GM12878 (cell line): ENCODE measurements at regions not wholly inside any gene's neighbourhood (a gene's known extent, or its start where the extent isn't known, plus 50 kb on each side); places are given as distances from the start of the nearest gene placed in this dataset.

Experiments used
- ATAC-seq: fragments of 200-7000 bp; cut with Tn5 transposase; 3 replicates; pipeline ENCODE4 v1.9.1; 2020; ENCODE audit warnings: mild to moderate bottlenecking, moderate library complexity
- BruUV-seq: library from RNA; stranded (reverse); fragments of 400-500 nt; replicated peaks from 2 replicates; lab custom pipeline; 2021; lab: Mats Ljungman, UMichigan
- CTCF ChIA-PET: fragments of 300-600 bp; sonication (Branson Sonifier 250); formaldehyde crosslinking; extraction: SDS; loops from one replicate; lab custom pipeline; 2021; ENCODE audit warnings: inconsistent platforms; lab: Yijun Ruan, JAX
- POLR2A ChIA-PET: fragments of 350-600 bp; formaldehyde crosslinking; extraction: SDS; loops from one replicate; lab custom pipeline; 2021; ENCODE audit warnings: inconsistent platforms; lab: Charles Lee
- RAD21 ChIA-PET: fragments of 300-600 bp; sonication (Branson Sonifier 250); formaldehyde crosslinking; loops from one replicate; lab custom pipeline; 2023; ENCODE audit warnings: antibody characterized with exemption; ENCODE audit not compliant: unreplicated experiment; lab: Charles Lee
- SMC1A ChIA-PET: fragments of 300-600 bp; sonication (Branson Sonifier 250); formaldehyde crosslinking; loops from one replicate; lab custom pipeline; 2023; ENCODE audit not compliant: unreplicated experiment, uncharacterized antibody; lab: Charles Lee
- DNase-seq: peaks from one replicate; pipeline ENCODE4 v3.0.0-alpha.2; 2011; ENCODE audit warnings: low read depth, low spot score
- FAIRE-seq: peaks from 3 replicates; lab custom pipeline; 2011; peaks lifted over from hg19 to GRCh38; lab: Jason Lieb, UNC
- H2AFZ ChIP-seq: 2 replicates; pipeline ENCODE4 v1.6.0; 2011; ENCODE audit warnings: low read depth, low read length, control low read depth; ENCODE audit not compliant: control insufficient read depth
- H3K27ac ChIP-seq: 2 replicates; pipeline ENCODE4 v1.5.1; 2011; ENCODE audit warnings: control low read depth; ENCODE audit not compliant: control insufficient read depth, insufficient read depth
- H3K27me3 ChIP-seq, 2 experiments: replicated peaks in 1 of 2; 2 replicates each; pipeline versions ENCODE4 v1.6.0 to v1.6.1; 2011; ENCODE audit warnings: low read length in 1 of 2; ENCODE audit not compliant: control insufficient read depth in 2 of 2, insufficient read depth in 2 of 2
- H3K36me3 ChIP-seq, 2 experiments: 2 replicates each; pipeline ENCODE4 v1.5.1; 2011; ENCODE audit warnings: low read length in 1 of 2; ENCODE audit not compliant: control insufficient read depth in 2 of 2, insufficient read depth in 2 of 2
- H3K4me1 ChIP-seq: 2 replicates; pipeline ENCODE4 v1.6.1; 2011; ENCODE audit warnings: mild to moderate bottlenecking, low read length, moderate library complexity, mixed read lengths; ENCODE audit not compliant: control insufficient read depth, insufficient read depth
- H3K4me2 ChIP-seq: 2 replicates; pipeline ENCODE4 v1.6.0; 2011; ENCODE audit warnings: control low read depth; ENCODE audit not compliant: control insufficient read depth, insufficient read depth
- H3K4me3 ChIP-seq: fragments of 200-600 bp; sonication (generic); 2 replicates; pipeline ENCODE4 v1.5.1; 2016
- H3K79me2 ChIP-seq: 2 replicates; pipeline ENCODE4 v1.6.0; 2011; ENCODE audit warnings: low read length; ENCODE audit not compliant: control insufficient read depth, insufficient read depth
- H3K9ac ChIP-seq: 2 replicates; pipeline ENCODE4 v1.8.0; 2011; ENCODE audit warnings: low read length, control low read depth, mixed read lengths; ENCODE audit not compliant: control insufficient read depth, insufficient read depth
- H3K9me3 ChIP-seq: replicated peaks from 3 replicates; pipeline ENCODE4 v1.5.1; 2011; ENCODE audit warnings: mild to moderate bottlenecking, low read length; ENCODE audit not compliant: control insufficient read depth, insufficient read depth
- H4K20me1 ChIP-seq: 2 replicates; pipeline ENCODE4 v1.6.0; 2011; ENCODE audit not compliant: control insufficient read depth, insufficient read depth
- BCL11A ChIP-seq: IDR thresholded peaks from 2 replicates; pipeline ENCODE4 v1.6.1; 2011; ENCODE audit warnings: low read depth, low read length
- CHD4 ChIP-seq: fragments of 200-600 bp; sonication (generic); IDR thresholded peaks from 2 replicates; pipeline ENCODE4 v1.6.1; 2016; ENCODE audit warnings: mild to moderate bottlenecking
- GATAD2B ChIP-seq: fragments of 450-650 bp; conservative IDR thresholded peaks from 2 replicates; pipeline ENCODE4 v1.6.1; 2017; ENCODE audit warnings: low read depth, mild to moderate bottlenecking, moderate library complexity
- JUNB ChIP-seq: IDR thresholded peaks from 2 replicates; pipeline ENCODE4 v1.6.1; 2016; ENCODE audit warnings: antibody characterized with exemption, mild to moderate bottlenecking
- MYB ChIP-seq: fragments of 150-350 bp; IDR thresholded peaks from 2 replicates; pipeline ENCODE4 v1.6.1; 2014; ENCODE audit warnings: mild to moderate bottlenecking, low read depth, low read length, borderline replicate concordance
- NR2F1 ChIP-seq: fragments of 450-650 bp; conservative IDR thresholded peaks from 2 replicates; pipeline ENCODE4 v1.6.1; 2017; ENCODE audit warnings: mild to moderate bottlenecking
- SPI1 ChIP-seq: IDR thresholded peaks from 2 replicates; pipeline ENCODE4 v1.6.1; 2011; ENCODE audit warnings: low read depth, mild to moderate bottlenecking, low read length, moderate library complexity, borderline replicate concordance; ENCODE audit not compliant: insufficient read depth
- ZNF622 ChIP-seq: fragments of 450-650 bp; IDR thresholded peaks from 2 replicates; pipeline ENCODE4 v1.6.1; 2017; ENCODE audit warnings: mild to moderate bottlenecking, inconsistent platforms
- ZZZ3 ChIP-seq: IDR thresholded peaks from 2 replicates; pipeline ENCODE4 v1.6.1; 2011; ENCODE audit warnings: low read depth; ENCODE audit not compliant: control insufficient read depth, insufficient read length
- WGBS: methylation state at CpG from one replicate; pipeline ENCODE4 v1.1.6; 2016; ENCODE audit warnings: low lambda C conversion rate; ENCODE audit not compliant: insufficient replicate concordance, insufficient coverage; ENCODE audit errors: missing lambda C conversion rate; 5-methylcytosine and 5-hydroxymethylcytosine counted together
- in situ Hi-C: fragments of 300-500 bp; cut with MboI; formaldehyde crosslinking; loops from 9 replicates; pipeline ENCODE4 v1.14.3; 2018; ENCODE audit warnings: mixed read lengths
- intact Hi-C: fragments of 100-400 bp; cut with micrococcal nuclease; formaldehyde crosslinking; loops from one replicate; pipeline ENCODE4 v1.14.2; 2022; ENCODE audit not compliant: unreplicated experiment
- TF ChIP-seq, protein P1 (sequence below): fragments of 450-650 bp; IDR thresholded peaks from 2 replicates; pipeline ENCODE4 v1.6.1; 2017; ENCODE audit warnings: mild to moderate bottlenecking
- TF ChIP-seq, protein P2 (sequence below): IDR thresholded peaks from 2 replicates; pipeline ENCODE4 v1.6.1; 2011; ENCODE audit warnings: borderline replicate concordance, low read depth, mild to moderate bottlenecking, moderate library complexity, low read length; ENCODE audit not compliant: insufficient read depth, poor library complexity, severe bottlenecking
- TF ChIP-seq, protein P3 (sequence below): IDR thresholded peaks from 2 replicates; pipeline ENCODE4 v1.6.1; 2012; ENCODE audit warnings: low read depth, low read length, improper control_type of control experiment
- TF ChIP-seq, protein P4 (sequence below): IDR thresholded peaks from 2 replicates; pipeline ENCODE4 v1.6.1; 2011; ENCODE audit warnings: borderline replicate concordance, low read depth, mild to moderate bottlenecking, moderate library complexity, mixed read lengths, low read length; ENCODE audit not compliant: insufficient read depth; ENCODE audit errors: extremely low read length
- TF ChIP-seq, protein P5 (sequence below): fragments of 450-650 bp; IDR thresholded peaks from 2 replicates; pipeline ENCODE4 v1.6.1; 2016; ENCODE audit warnings: mild to moderate bottlenecking
- TF ChIP-seq, protein P6 (sequence below): IDR thresholded peaks from 2 replicates; pipeline ENCODE4 v1.6.1; 2011; ENCODE audit warnings: mild to moderate bottlenecking, low read depth, low read length, moderate library complexity; ENCODE audit not compliant: insufficient replicate concordance

DNA sequence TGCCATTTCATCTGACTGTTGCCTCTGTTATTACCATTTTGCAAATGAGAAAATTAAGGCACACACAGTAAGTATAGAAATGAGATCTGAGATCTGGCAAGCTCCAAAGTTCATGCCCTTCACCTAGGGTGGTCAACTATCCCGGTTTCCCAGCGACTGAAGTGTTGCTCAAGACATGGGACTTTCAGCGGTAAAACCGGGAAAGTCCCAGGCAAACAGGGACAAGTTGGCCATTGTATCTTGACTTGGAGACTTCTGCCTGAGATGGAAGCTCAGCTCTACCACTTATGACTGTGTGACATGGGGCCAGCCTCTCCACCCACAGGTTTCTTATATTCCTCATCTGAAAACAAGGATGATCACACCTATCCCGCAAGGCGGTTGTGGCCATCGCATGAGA is 55.6 kb upstream of the TPM1 start:
- in situ Hi-C loops (no loop called here), intact Hi-C loops (no loop called here)
- ChIA-PET RAD21 (no interaction called here), SMC1A (no interaction called here), POLR2A (no interaction called here), CTCF (interaction anchor here (0.8 kb wide), 1 partner anchor 108 kb away, joined by 3 read pairs; no protein-coding TSS in a partner anchor)
- H3K4me3 ChIP-seq, result no peak overlapping the region
- no peaks in the 10 kb centered on the region for H3K79me2 ChIP-seq
- H3K36me3 ChIP-seq, result no peaks in the 10 kb centered on the region
- FAIRE-seq (no peak), ATAC-seq (no peak), DNase-seq (no peak)
- H4K20me1 ChIP-seq, result no peaks in the 10 kb centered on the region
- H3K27me3 ChIP-seq, result peaks cover 0 to 2% of the 10 kb centered on the region in 2 experiments; a peak in 2 of 4 replicates
- TF ChIP-seq, protein P1, sequence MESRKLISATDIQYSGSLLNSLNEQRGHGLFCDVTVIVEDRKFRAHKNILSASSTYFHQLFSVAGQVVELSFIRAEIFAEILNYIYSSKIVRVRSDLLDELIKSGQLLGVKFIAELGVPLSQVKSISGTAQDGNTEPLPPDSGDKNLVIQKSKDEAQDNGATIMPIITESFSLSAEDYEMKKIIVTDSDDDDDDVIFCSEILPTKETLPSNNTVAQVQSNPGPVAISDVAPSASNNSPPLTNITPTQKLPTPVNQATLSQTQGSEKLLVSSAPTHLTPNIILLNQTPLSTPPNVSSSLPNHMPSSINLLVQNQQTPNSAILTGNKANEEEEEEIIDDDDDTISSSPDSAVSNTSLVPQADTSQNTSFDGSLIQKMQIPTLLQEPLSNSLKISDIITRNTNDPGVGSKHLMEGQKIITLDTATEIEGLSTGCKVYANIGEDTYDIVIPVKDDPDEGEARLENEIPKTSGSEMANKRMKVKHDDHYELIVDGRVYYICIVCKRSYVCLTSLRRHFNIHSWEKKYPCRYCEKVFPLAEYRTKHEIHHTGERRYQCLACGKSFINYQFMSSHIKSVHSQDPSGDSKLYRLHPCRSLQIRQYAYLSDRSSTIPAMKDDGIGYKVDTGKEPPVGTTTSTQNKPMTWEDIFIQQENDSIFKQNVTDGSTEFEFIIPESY, result no peak
- TF ChIP-seq, protein P2, sequence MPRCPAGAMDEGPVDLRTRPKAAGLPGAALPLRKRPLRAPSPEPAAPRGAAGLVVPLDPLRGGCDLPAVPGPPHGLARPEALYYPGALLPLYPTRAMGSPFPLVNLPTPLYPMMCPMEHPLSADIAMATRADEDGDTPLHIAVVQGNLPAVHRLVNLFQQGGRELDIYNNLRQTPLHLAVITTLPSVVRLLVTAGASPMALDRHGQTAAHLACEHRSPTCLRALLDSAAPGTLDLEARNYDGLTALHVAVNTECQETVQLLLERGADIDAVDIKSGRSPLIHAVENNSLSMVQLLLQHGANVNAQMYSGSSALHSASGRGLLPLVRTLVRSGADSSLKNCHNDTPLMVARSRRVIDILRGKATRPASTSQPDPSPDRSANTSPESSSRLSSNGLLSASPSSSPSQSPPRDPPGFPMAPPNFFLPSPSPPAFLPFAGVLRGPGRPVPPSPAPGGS, result no peak
- TF ChIP-seq JUNB (no peak), SPI1 (no peak), MYB (no peak), CHD4 (no peak), GATAD2B (no peak), ZZZ3 (no peak), ZNF622 (no peak), NR2F1 (no peak), BCL11A (no peak)
- TF ChIP-seq, protein P3, sequence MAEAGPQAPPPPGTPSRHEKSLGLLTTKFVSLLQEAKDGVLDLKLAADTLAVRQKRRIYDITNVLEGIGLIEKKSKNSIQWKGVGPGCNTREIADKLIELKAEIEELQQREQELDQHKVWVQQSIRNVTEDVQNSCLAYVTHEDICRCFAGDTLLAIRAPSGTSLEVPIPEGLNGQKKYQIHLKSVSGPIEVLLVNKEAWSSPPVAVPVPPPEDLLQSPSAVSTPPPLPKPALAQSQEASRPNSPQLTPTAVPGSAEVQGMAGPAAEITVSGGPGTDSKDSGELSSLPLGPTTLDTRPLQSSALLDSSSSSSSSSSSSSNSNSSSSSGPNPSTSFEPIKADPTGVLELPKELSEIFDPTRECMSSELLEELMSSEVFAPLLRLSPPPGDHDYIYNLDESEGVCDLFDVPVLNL, result no peak
- TF ChIP-seq, protein P4, sequence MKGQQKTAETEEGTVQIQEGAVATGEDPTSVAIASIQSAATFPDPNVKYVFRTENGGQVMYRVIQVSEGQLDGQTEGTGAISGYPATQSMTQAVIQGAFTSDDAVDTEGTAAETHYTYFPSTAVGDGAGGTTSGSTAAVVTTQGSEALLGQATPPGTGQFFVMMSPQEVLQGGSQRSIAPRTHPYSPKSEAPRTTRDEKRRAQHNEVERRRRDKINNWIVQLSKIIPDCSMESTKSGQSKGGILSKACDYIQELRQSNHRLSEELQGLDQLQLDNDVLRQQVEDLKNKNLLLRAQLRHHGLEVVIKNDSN, result no peak
- TF ChIP-seq, protein P5, sequence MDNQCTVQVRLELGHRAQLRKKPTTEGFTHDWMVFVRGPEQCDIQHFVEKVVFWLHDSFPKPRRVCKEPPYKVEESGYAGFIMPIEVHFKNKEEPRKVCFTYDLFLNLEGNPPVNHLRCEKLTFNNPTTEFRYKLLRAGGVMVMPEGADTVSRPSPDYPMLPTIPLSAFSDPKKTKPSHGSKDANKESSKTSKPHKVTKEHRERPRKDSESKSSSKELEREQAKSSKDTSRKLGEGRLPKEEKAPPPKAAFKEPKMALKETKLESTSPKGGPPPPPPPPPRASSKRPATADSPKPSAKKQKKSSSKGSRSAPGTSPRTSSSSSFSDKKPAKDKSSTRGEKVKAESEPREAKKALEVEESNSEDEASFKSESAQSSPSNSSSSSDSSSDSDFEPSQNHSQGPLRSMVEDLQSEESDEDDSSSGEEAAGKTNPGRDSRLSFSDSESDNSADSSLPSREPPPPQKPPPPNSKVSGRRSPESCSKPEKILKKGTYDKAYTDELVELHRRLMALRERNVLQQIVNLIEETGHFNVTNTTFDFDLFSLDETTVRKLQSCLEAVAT, result no peak
- TF ChIP-seq, protein P6, sequence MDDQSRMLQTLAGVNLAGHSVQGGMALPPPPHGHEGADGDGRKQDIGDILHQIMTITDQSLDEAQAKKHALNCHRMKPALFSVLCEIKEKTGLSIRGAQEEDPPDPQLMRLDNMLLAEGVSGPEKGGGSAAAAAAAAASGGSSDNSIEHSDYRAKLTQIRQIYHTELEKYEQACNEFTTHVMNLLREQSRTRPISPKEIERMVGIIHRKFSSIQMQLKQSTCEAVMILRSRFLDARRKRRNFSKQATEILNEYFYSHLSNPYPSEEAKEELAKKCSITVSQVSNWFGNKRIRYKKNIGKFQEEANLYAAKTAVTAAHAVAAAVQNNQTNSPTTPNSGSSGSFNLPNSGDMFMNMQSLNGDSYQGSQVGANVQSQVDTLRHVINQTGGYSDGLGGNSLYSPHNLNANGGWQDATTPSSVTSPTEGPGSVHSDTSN, result no peak
- WGBS, result 69% methylated on average over 7 of the region's 7 CpGs
- no peaks in the 10 kb centered on the region for H3K4me1 ChIP-seq
- H3K27ac ChIP-seq, result no peak overlapping the region
- no peaks in the 10 kb centered on the region for H3K9me3 ChIP-seq
- no peak overlapping the region for H2AFZ ChIP-seq
- no peak overlapping the region for H3K9ac ChIP-seq
- H3K4me2 ChIP-seq, result no peak overlapping the region
- no TSS peak for BruUV-seq
